Heart right ventricle (tissue), 16 donors: ENCODE measurements at regions not wholly inside any gene's neighbourhood (a gene's known extent, or its start where the extent isn't known, plus 50 kb on each side); places are given as distances from the start of the nearest gene placed in this dataset.

Source experiments
- ATAC-seq, 8 donors: fragments of 200-7000 bp; cut with Tn5 transposase; one replicate each; pipeline ENCODE4 v1.9.1; 2020; ENCODE audit warnings: mild to moderate bottlenecking in 8 of 8, moderate library complexity in 8 of 8, moderate number of reproducible peaks in 1 of 8
- DNase-seq, 2 donors: peaks; one replicate each; pipeline ENCODE4 v3.0.0-alpha.2; 2020
- H3K27ac ChIP-seq, 10 donors: fragments of 200-600 bp; sonication (generic) in 2 of 10; one replicate each; pipeline versions ENCODE4 v1.5.0 to v1.8.0; 2020 to 2022; ENCODE audit warnings: mild to moderate bottlenecking in 3 of 10
- H3K27me3 ChIP-seq, 7 donors: fragments of 200-600 bp; one replicate each; pipeline ENCODE4 v1.8.0; 2021 to 2022; ENCODE audit warnings: mild to moderate bottlenecking in 2 of 7
- H3K36me3 ChIP-seq, 9 donors: fragments of 200-600 bp; sonication (generic) in 1 of 9; one replicate each; pipeline versions ENCODE4 v1.5.0 to v1.8.0; 2020 to 2022; ENCODE audit warnings: mild to moderate bottlenecking in 2 of 9
- H3K4me1 ChIP-seq, 9 donors: fragments of 200-600 bp; sonication (generic) in 1 of 9; one replicate each; pipeline versions ENCODE4 v1.5.0 to v1.8.0; 2020 to 2022; ENCODE audit warnings: mild to moderate bottlenecking in 4 of 9
- H3K4me3 ChIP-seq, 10 donors: fragments of 200-600 bp; sonication (generic) in 2 of 10; one replicate each; pipeline versions ENCODE4 v1.5.0 to v1.8.0; 2020 to 2022; ENCODE audit warnings: mild to moderate bottlenecking in 7 of 10, moderate library complexity in 2 of 10
- H3K9me3 ChIP-seq, 11 donors: fragments of 200-600 bp in 10 of 11; sonication (generic) in 2 of 11; one replicate each; pipeline versions ENCODE4 v1.5.0 to v1.8.0; 2013 to 2022; ENCODE audit warnings: mild to moderate bottlenecking in 2 of 11, control low read depth in 1 of 11, moderate library complexity in 1 of 11
- CTCF ChIP-seq, 9 donors: fragments of 200-600 bp; sonication (generic) in 2 of 9; IDR thresholded peaks; one replicate each; pipeline versions ENCODE4 v1.5.0 to v1.8.0; 2021 to 2022; ENCODE audit warnings: antibody characterized with exemption in 9 of 9, mild to moderate bottlenecking in 5 of 9, moderate library complexity in 1 of 9
- WGBS, 2 donors: extraction: QIAGEN DNeasy Blood & Tissue Kit; methylation state at CpG; one replicate each; pipeline ENCODE4 v1.1.7; 2013; ENCODE audit warnings: inconsistent platforms in 1 of 2; 5-methylcytosine and 5-hydroxymethylcytosine counted together
- intact Hi-C, 10 donors: fragments of 100-400 bp; cut with DNase I; formaldehyde crosslinking; loops; one replicate each; pipeline versions ENCODE4 v1.11.1 to v1.14.2; 2022
- donor health status: Arrhythmogenic right ventricular cardiomyopathy.
- donor health status: ischemic (EF 13 %, LVEDD 7.1; RV severe dilation, severe dysfunction).
- donor health status: healthy with polysubstance abuse.
- donor health status: DM: no; HTN: yes; CAD: no.
- donor health status: DM: no; HTN: no; CAD: no.
- donor health status: ischemic (EF 25% LVEDD 6.9; RV normal size, moderate dysfunction).
- donor health status: ischemic (EF 25% LVEDD 5.7; RV mildly dilated, moderate dysfunction).
- donor health status: healthy.
- donor health status: DM: yes; HTN: yes; CAD: no.
- donor health status: Ischemic cardiomyopathy.
- donor health status: ischemic (EF 35%, LVEDD 5.7; RV mildly dilated, moderate dysfunction).
- donor health status: nonischemic (EF 11% LVEDD 7.7; RV severe dilation, severe dysfunction).
- donor health status: DM: yes; HTN: yes; CAD: no.
- donor health status: PGD.
- donor health status: ischemic (EF 29% LVEDD 5.4; RV normal size, mild dysfunction).
- donor health status: nonischemic (EF 23%, LVEDD 6.1; RV moderate dilation, normal function).

- TF ChIP-seq CTCF (IDR thresholded peaks at IDR 0.05) = no peak
- Histone ChIP-seq H3K4me3 (no peak overlapping the region), H3K27ac (no peak overlapping the region), H3K4me1 (no peaks in the 10 kb centered on the region), H3K36me3 (no peaks in the 10 kb centered on the region), H3K27me3 (no peaks in the 10 kb centered on the region), H3K9me3 (peaks cover 0 to 6% (median 0%) of the 10 kb centered on the region in 11 donors)
- no peak for DNase-seq
- no peak for ATAC-seq
- WGBS, 2 donors = 76 to 80% methylated on average over 2 of the region's 2 CpGs
- intact Hi-C loops = no loop called here
These were observed 503.6 kb upstream of the SMIM21 start for GRCh38 chr18:75931079-75931478.

GRCh38 chr18:75928706-75929105 lies 501.2 kb upstream of the SMIM21 start:
- H3K9me3 ChIP-seq = peaks cover 0 to 6% (median 0%) of the 10 kb centered on the region in 11 donors
- peaks cover 0 to 1% (median 0%) of the 10 kb centered on the region in 9 donors for H3K4me1 ChIP-seq
- H3K27ac ChIP-seq = no peak overlapping the region
- H3K27me3 ChIP-seq = no peaks in the 10 kb centered on the region
- H3K36me3 ChIP-seq = no peaks in the 10 kb centered on the region
- H3K4me3 ChIP-seq = no peak overlapping the region
- WGBS, 2 donors = 80 to 86% methylated on average over 2 of the region's 2 CpGs
- TF ChIP-seq CTCF (IDR thresholded peaks at IDR 0.05) = no peak
- no peak for ATAC-seq
- intact Hi-C loops = no loop called here
- DNase-seq = no peak

- H3K4me1 ChIP-seq = peaks cover 0 to 7% (median 4%) of the 10 kb centered on the region in 9 donors
- WGBS, 2 donors = 74 to 76% methylated on average over 5 of the region's 5 CpGs
- peaks cover 0 to 6% (median 0%) of the 10 kb centered on the region in 11 donors for H3K9me3 ChIP-seq
- no peaks in the 10 kb centered on the region for H3K27me3 ChIP-seq
- intact Hi-C loops = no loop called here
- DNase-seq (no peak), ATAC-seq (no peak)
- no peak for TF ChIP-seq CTCF (IDR thresholded peaks at IDR 0.05)
- H3K36me3 ChIP-seq = no peaks in the 10 kb centered on the region
- no peak overlapping the region for H3K4me3 ChIP-seq
- no peak overlapping the region for H3K27ac ChIP-seq
These were observed 500.3 kb upstream of the SMIM21 start for GRCh38 chr18:75927791-75928190.

- DNase-seq (no peak), ATAC-seq (no peak)
- Histone ChIP-seq H3K4me3 (no peak overlapping the region), H3K4me1 (peaks cover 0 to 10% (median 4%) of the 10 kb centered on the region in 9 donors), H3K27me3 (no peaks in the 10 kb centered on the region), H3K9me3 (peaks cover 0 to 6% (median 0%) of the 10 kb centered on the region in 11 donors), H3K27ac (no peak overlapping the region), H3K36me3 (no peaks in the 10 kb centered on the region)
- WGBS, 2 donors = 88 to 95% methylated on average over 6 of the region's 6 CpGs
- intact Hi-C loops = no loop called here
- no peak for TF ChIP-seq CTCF (IDR thresholded peaks at IDR 0.05)
These were observed 499.3 kb upstream of the SMIM21 start for GRCh38 chr18:75926811-75927210.
